ENCODE measurements at regions not wholly inside any gene's neighbourhood (a gene's known extent, or its start where the extent isn't known, plus 50 kb on each side); places are given as distances from the start of the nearest gene placed in this dataset.
A peak's percentile ranks its signal among the peaks of the same experiment; 100 is the strongest.

- DNase-seq (ENCODE audit: low read depth) = no peak
These were observed 888.3 kb upstream of the NR2F2 start for GRCh38 chr15:95442107-95442719.

GRCh38 chr15:95444860-95445259, 885.6 kb upstream of the NR2F2 start:
- DNase-seq (ENCODE audit: low read depth) = no peak

GRCh38 chr15:95446854-95447253, 883.6 kb upstream of the NR2F2 start:
- no peak for DNase-seq (ENCODE audit: low read depth)

- DNase-seq (ENCODE audit: low read depth) = no peak
These were observed 883.0 kb upstream of the NR2F2 start for GRCh38 chr15:95447486-95447885.

- peak; percentile 4 for DNase-seq (ENCODE audit: low read depth)
These were observed 881.8 kb upstream of the NR2F2 start for GRCh38 chr15:95448531-95449229.

- DNase-seq (ENCODE audit: low read depth) = no peak
These were observed 881.3 kb upstream of the NR2F2 start for GRCh38 chr15:95449230-95449628.

GRCh38 chr15:95450413-95450812, 880.1 kb upstream of the NR2F2 start:
- DNase-seq (ENCODE audit: low read depth) = no peak

- no peak for DNase-seq (ENCODE audit: low read depth)
These were observed 878.6 kb upstream of the NR2F2 start for GRCh38 chr15:95451938-95452337.

- no peak for DNase-seq (ENCODE audit: low read depth)
These were observed 875.9 kb upstream of the NR2F2 start for GRCh38 chr15:95454403-95455262.

- no peak for DNase-seq (ENCODE audit: low read depth)
These were observed 873.0 kb upstream of the NR2F2 start for GRCh38 chr15:95457520-95457919.

GRCh38 chr15:95458721-95459120, 871.8 kb upstream of the NR2F2 start:
- DNase-seq (ENCODE audit: low read depth) = no peak

GRCh38 chr15:95459273-95459672, 871.2 kb upstream of the NR2F2 start:
- no peak for DNase-seq (ENCODE audit: low read depth)

- DNase-seq (ENCODE audit: low read depth) = no peak
These were observed 866.0 kb upstream of the NR2F2 start for GRCh38 chr15:95464509-95464908.

GRCh38 chr15:95468820-95469219, 861.7 kb upstream of the NR2F2 start:
- DNase-seq (ENCODE audit: low read depth) = no peak

GRCh38 chr15:95469496-95470000, 861.0 kb upstream of the NR2F2 start:
- DNase-seq (ENCODE audit: low read depth) = no peak

GRCh38 chr15:95470529-95470928, 860.0 kb upstream of the NR2F2 start:
- DNase-seq (ENCODE audit: low read depth) = no peak

GRCh38 chr15:95470997-95471689, 859.4 kb upstream of the NR2F2 start:
- peak; percentile 58 for DNase-seq (ENCODE audit: low read depth)

- no peak for DNase-seq (ENCODE audit: low read depth)
These were observed 858.8 kb upstream of the NR2F2 start for GRCh38 chr15:95471690-95472086.

- DNase-seq (ENCODE audit: low read depth) = no peak
These were observed 855.4 kb upstream of the NR2F2 start for GRCh38 chr15:95475067-95475466.

GRCh38 chr15:95479308-95479707, 851.2 kb upstream of the NR2F2 start:
- DNase-seq (ENCODE audit: low read depth) = no peak

- no peak for DNase-seq (ENCODE audit: low read depth)
These were observed 845.1 kb upstream of the NR2F2 start for GRCh38 chr15:95485367-95485766.

GRCh38 chr15:95486224-95486623, 844.3 kb upstream of the NR2F2 start:
- no peak for DNase-seq (ENCODE audit: low read depth)
